ENCODE measurements at regions not wholly inside any gene's neighbourhood (a gene's known extent, or its start where the extent isn't known, plus 50 kb on each side); places are given as distances from the start of the nearest gene placed in this dataset.

DNA sequence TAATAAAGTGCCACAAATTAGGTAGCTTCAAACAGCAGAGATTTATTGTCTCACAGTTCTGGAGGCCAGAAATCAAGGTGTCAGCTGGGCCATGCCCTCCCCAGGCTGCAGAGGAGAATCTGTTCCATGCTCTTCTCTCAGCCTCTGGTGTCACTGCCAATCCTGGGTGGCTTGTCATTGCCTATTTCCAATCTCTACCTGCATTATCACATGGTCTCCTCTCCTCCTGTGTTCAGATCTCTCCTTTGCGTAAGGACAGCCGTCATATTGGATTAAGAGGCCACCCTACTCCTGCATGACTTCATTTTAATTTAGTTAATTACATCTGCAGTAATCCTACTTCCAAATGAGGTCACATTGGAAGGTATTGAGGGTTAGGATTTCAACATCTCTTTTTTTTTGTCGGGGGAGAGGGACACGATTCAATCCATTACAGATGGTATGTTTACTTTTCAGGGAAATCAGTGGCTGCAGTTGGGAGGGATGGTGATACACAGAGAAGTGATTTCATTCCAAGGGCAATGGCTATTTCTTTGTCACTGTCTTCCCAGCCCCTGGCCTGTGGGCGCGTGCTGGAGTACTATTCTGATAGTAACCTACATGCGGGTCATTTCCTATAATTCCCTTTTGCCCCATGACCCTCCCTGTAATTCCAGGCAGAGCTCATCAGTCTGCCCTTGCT lies 169.4 kb downstream of the MINAR1 start:
- TF ChIP-seq, protein P1, sequence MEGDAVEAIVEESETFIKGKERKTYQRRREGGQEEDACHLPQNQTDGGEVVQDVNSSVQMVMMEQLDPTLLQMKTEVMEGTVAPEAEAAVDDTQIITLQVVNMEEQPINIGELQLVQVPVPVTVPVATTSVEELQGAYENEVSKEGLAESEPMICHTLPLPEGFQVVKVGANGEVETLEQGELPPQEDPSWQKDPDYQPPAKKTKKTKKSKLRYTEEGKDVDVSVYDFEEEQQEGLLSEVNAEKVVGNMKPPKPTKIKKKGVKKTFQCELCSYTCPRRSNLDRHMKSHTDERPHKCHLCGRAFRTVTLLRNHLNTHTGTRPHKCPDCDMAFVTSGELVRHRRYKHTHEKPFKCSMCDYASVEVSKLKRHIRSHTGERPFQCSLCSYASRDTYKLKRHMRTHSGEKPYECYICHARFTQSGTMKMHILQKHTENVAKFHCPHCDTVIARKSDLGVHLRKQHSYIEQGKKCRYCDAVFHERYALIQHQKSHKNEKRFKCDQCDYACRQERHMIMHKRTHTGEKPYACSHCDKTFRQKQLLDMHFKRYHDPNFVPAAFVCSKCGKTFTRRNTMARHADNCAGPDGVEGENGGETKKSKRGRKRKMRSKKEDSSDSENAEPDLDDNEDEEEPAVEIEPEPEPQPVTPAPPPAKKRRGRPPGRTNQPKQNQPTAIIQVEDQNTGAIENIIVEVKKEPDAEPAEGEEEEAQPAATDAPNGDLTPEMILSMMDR (IDR thresholded peaks at IDR 0.05; ENCODE audit: insufficient read depth, low read depth, low read length): no peak
- no peak for TF ChIP-seq EZH2 (IDR thresholded peaks at IDR 0.05; ENCODE audit: insufficient read depth, low read length)
